Effector memory CD8-positive, alpha-beta T cell (primary cell): ENCODE measurements at regions not wholly inside any gene's neighbourhood (a gene's known extent, or its start where the extent isn't known, plus 50 kb on each side); places are given as distances from the start of the nearest gene placed in this dataset.

Experiments
- ATAC-seq: fragments of 150-1000 bp; cut with Tn5 transposase; replicated peaks from 2 replicates; pipeline ENCODE4 v1.10.0; 2021; ENCODE audit warnings: mild to moderate bottlenecking, moderate library complexity
- DNase-seq, 3 experiments: peaks; one replicate each; pipeline ENCODE4 v3.0.0; 2021
- H3K27ac Mint-ChIP-seq, 2 donors: one replicate each; pipeline ENCODE4 v1.8.0; 2022; ENCODE audit warnings: mild to moderate bottlenecking in 2 of 2, mixed read lengths in 2 of 2, moderate library complexity in 2 of 2
- H3K27me3 Mint-ChIP-seq, 2 donors: one replicate each; pipeline ENCODE4 v1.8.0; 2022; ENCODE audit warnings: mixed read lengths in 2 of 2
- H3K36me3 Mint-ChIP-seq: one replicate; pipeline ENCODE4 v1.8.0; 2022; ENCODE audit warnings: mild to moderate bottlenecking, moderate library complexity, mixed read lengths; ENCODE audit not compliant: insufficient read depth
- H3K4me1 Mint-ChIP-seq, 2 donors: one replicate each; pipeline ENCODE4 v1.8.0; 2022; ENCODE audit warnings: low read depth in 2 of 2, mixed read lengths in 2 of 2
- H3K4me3 Mint-ChIP-seq, 2 donors: one replicate each; pipeline ENCODE4 v1.8.0; 2022; ENCODE audit warnings: mild to moderate bottlenecking in 2 of 2, mixed read lengths in 2 of 2, moderate library complexity in 2 of 2
- H3K9me3 Mint-ChIP-seq, 2 donors: one replicate each; pipeline ENCODE4 v1.8.0; 2022; ENCODE audit warnings: mixed read lengths in 2 of 2

- no peak for ATAC-seq
- no peaks in the 10 kb centered on the region for H3K4me1 Mint-ChIP-seq
These were observed 2086.5 kb upstream of the C9orf72 start for GRCh38 chr9:29659736-29660135.

DNA sequence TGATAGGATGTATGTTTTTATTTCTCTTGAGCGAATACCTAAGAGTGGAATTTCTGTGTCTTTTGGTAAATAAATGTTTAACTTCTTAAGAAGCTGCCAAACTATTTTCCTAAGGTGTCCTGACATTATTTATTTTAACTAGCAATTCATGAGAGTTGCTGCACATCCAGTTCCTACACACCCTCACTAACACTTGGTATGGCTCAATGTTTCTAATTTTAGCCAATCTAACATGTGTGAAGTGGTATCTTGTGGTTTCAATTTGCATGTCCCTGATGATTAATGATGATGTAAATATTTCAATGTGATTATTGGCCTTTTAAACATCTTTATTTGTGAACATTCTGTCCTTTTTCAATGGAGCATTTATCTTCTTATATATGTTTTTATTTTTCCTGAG is 2095.5 kb upstream of the C9orf72 start:
- no peak for ATAC-seq
- Mint-ChIP-seq H3K4me1 (no peaks in the 10 kb centered on the region), H3K27me3 (no peaks in the 10 kb centered on the region), H3K4me3 (no peak overlapping the region), H3K9me3 (peaks cover 7 to 17% of the 10 kb centered on the region in 2 donors), H3K27ac (no peak overlapping the region), H3K36me3 (no peaks in the 10 kb centered on the region)
- no peak for DNase-seq

More at GRCh38 chr9:29659736-29660135, 2086.5 kb upstream of the C9orf72 start:
- Mint-ChIP-seq H3K27me3 (no peaks in the 10 kb centered on the region), H3K27ac (no peak overlapping the region), H3K36me3 (no peaks in the 10 kb centered on the region), H3K4me3 (no peak overlapping the region), H3K9me3 (peaks cover 15 to 25% of the 10 kb centered on the region in 2 donors)
- no peak for DNase-seq

DNA sequence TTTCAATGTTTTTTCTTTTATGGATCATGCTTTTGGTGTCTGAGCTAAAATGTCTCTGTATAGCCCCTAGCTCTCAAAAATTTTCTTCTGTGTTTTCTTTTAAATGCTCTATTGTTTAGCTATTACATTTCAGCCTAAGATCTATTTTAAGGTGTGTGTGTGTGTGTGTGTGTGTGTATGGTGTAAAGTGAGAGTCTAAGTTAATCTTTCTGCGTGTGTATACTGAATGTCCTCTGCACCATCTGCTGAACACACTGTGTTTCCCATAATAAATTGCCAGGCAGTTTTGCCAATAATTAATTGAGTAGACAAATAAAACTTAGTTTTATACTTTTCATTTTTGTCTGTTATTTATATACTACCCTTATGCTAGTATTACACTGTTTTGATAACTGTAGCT is 2096.3 kb upstream of the C9orf72 start:
- H3K36me3 Mint-ChIP-seq = no peaks in the 10 kb centered on the region
- H3K27ac Mint-ChIP-seq = no peak overlapping the region
- ATAC-seq = no peak
- no peaks in the 10 kb centered on the region for H3K4me1 Mint-ChIP-seq
- H3K27me3 Mint-ChIP-seq = no peaks in the 10 kb centered on the region
- no peak overlapping the region for H3K4me3 Mint-ChIP-seq
- H3K9me3 Mint-ChIP-seq = peaks cover 6 to 9% of the 10 kb centered on the region in 2 donors
- DNase-seq = no peak

DNA sequence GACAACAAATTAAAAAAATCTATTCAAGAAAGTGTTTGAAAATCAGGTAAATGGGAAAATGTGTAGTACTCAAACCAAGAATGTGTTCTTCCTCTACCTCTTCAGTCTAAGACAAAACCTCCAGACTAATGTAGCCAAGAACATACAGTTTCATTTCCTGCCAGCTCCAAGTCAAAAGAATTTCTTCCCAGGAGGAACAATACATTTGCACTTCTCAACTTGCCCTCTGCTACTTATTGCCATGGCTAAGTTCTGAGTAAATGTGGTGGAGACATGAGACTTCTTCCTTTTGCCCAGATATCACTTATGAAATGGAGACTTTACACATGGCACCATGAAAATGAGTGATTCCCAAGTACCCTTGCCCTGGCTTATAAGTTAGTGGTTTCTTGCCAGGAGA is 2112.2 kb upstream of the C9orf72 start:
- ATAC-seq = no peak
- no peak overlapping the region for H3K27ac Mint-ChIP-seq

GRCh38 chr9:29691145-29691544 is 2117.9 kb upstream of the C9orf72 start:
- ATAC-seq (no peak), DNase-seq (no peak)
- Mint-ChIP-seq H3K27ac (no peak overlapping the region), H3K36me3 (no peaks in the 10 kb centered on the region), H3K4me1 (no peaks in the 10 kb centered on the region), H3K27me3 (no peaks in the 10 kb centered on the region), H3K4me3 (no peak overlapping the region), H3K9me3 (peaks cover 5 to 28% of the 10 kb centered on the region in 2 donors)

More for the DNA sequence above, 2112.2 kb upstream of the C9orf72 start:
- Mint-ChIP-seq H3K27me3 (no peaks in the 10 kb centered on the region), H3K4me3 (no peak overlapping the region), H3K36me3 (no peaks in the 10 kb centered on the region), H3K9me3 (peaks cover 18 to 26% of the 10 kb centered on the region in 2 donors), H3K4me1 (no peaks in the 10 kb centered on the region)
- DNase-seq = no peak

- Mint-ChIP-seq H3K4me3 (no peak overlapping the region), H3K36me3 (no peaks in the 10 kb centered on the region), H3K27ac (no peak overlapping the region), H3K4me1 (no peaks in the 10 kb centered on the region), H3K9me3 (peaks cover 5 to 21% of the 10 kb centered on the region in 2 donors), H3K27me3 (no peaks in the 10 kb centered on the region)
- ATAC-seq = no peak
- no peak for DNase-seq
These were observed 2118.6 kb upstream of the C9orf72 start for GRCh38 chr9:29691758-29692407.

- Mint-ChIP-seq H3K27ac (no peak overlapping the region), H3K36me3 (no peaks in the 10 kb centered on the region), H3K4me1 (no peaks in the 10 kb centered on the region), H3K4me3 (no peak overlapping the region), H3K27me3 (no peaks in the 10 kb centered on the region), H3K9me3 (peaks cover 2 to 15% of the 10 kb centered on the region in 2 donors)
- ATAC-seq (no peak), DNase-seq (no peak)
These were observed 2123.7 kb upstream of the C9orf72 start for GRCh38 chr9:29697011-29697410.

GRCh38 chr9:29701559-29701958 is 2128.3 kb upstream of the C9orf72 start:
- Mint-ChIP-seq H3K36me3 (no peaks in the 10 kb centered on the region), H3K27ac (no peak overlapping the region), H3K27me3 (no peaks in the 10 kb centered on the region), H3K9me3 (peaks cover 0 to 7% of the 10 kb centered on the region in 2 donors), H3K4me3 (no peak overlapping the region), H3K4me1 (no peaks in the 10 kb centered on the region)
- no peak for ATAC-seq
- no peak for DNase-seq

- Mint-ChIP-seq H3K36me3 (no peaks in the 10 kb centered on the region), H3K27ac (no peak overlapping the region), H3K9me3 (peaks cover 0 to 7% of the 10 kb centered on the region in 2 donors), H3K27me3 (no peaks in the 10 kb centered on the region), H3K4me1 (no peaks in the 10 kb centered on the region), H3K4me3 (no peak overlapping the region)
- ATAC-seq = no peak
- no peak for DNase-seq
These were observed 2128.7 kb upstream of the C9orf72 start for GRCh38 chr9:29701971-29702370.

- no peak overlapping the region for H3K27ac Mint-ChIP-seq
- peaks cover 4 to 29% of the 10 kb centered on the region in 2 donors for H3K9me3 Mint-ChIP-seq
- no peaks in the 10 kb centered on the region for H3K27me3 Mint-ChIP-seq
- H3K36me3 Mint-ChIP-seq = no peaks in the 10 kb centered on the region
- H3K4me3 Mint-ChIP-seq = no peak overlapping the region
- DNase-seq (no peak), ATAC-seq (no peak)
- H3K4me1 Mint-ChIP-seq = no peaks in the 10 kb centered on the region
These were observed 2141.6 kb upstream of the C9orf72 start for GRCh38 chr9:29714860-29715259.

- no peaks in the 10 kb centered on the region for H3K4me1 Mint-ChIP-seq
- H3K4me3 Mint-ChIP-seq = no peak overlapping the region
- DNase-seq (no peak), ATAC-seq (no peak)
- H3K36me3 Mint-ChIP-seq = no peaks in the 10 kb centered on the region
- peaks cover 4 to 29% of the 10 kb centered on the region in 2 donors for H3K9me3 Mint-ChIP-seq
- H3K27me3 Mint-ChIP-seq = no peaks in the 10 kb centered on the region
- H3K27ac Mint-ChIP-seq = no peak overlapping the region
These were observed 2144.3 kb upstream of the C9orf72 start for GRCh38 chr9:29717631-29718030.

DNA sequence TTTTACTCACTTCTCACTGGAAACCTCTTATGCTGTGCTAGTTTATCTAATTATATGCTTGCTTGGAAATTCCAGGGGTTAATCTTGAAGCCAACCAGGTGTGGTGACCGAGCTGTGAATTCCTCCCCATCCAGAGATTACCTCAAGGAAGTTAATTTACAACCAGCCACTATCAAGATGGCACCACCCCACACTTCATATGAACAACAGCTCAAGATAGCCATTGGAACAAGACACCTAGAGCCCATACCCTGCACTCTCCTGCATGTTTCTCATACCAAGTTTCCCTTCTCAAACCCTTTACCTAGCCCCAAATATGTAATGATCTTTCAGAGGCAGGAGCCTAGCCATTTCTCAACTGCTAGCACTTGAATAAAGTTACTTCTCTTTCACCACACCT is 2156.9 kb upstream of the C9orf72 start:
- no peaks in the 10 kb centered on the region for H3K4me1 Mint-ChIP-seq
- no peak overlapping the region for H3K4me3 Mint-ChIP-seq
- no peak for ATAC-seq

GRCh38 chr9:29740518-29740917 is 2167.2 kb upstream of the C9orf72 start:
- Mint-ChIP-seq H3K4me1 (no peaks in the 10 kb centered on the region), H3K9me3 (peaks cover 0 to 8% of the 10 kb centered on the region in 2 donors), H3K27me3 (no peaks in the 10 kb centered on the region), H3K4me3 (no peak overlapping the region), H3K36me3 (no peaks in the 10 kb centered on the region), H3K27ac (no peak overlapping the region)
- DNase-seq (no peak), ATAC-seq (no peak)

More for the DNA sequence above, 2156.9 kb upstream of the C9orf72 start:
- H3K36me3 Mint-ChIP-seq = peaks cover 2% of the 10 kb centered on the region
- H3K9me3 Mint-ChIP-seq = peaks cover 20 to 22% of the 10 kb centered on the region in 2 donors
- H3K27ac Mint-ChIP-seq = no peak overlapping the region
- no peak for DNase-seq
- no peaks in the 10 kb centered on the region for H3K27me3 Mint-ChIP-seq

GRCh38 chr9:29741169-29741568 is 2167.9 kb upstream of the C9orf72 start:
- Mint-ChIP-seq H3K27ac (no peak overlapping the region), H3K4me3 (no peak overlapping the region), H3K27me3 (no peaks in the 10 kb centered on the region), H3K4me1 (no peaks in the 10 kb centered on the region), H3K9me3 (peaks cover 0 to 8% of the 10 kb centered on the region in 2 donors), H3K36me3 (no peaks in the 10 kb centered on the region)
- ATAC-seq (no peak), DNase-seq (no peak)
